Astrocyte of the spinal cord (primary cell): ENCODE measurements at regions not wholly inside any gene's neighbourhood (a gene's known extent, or its start where the extent isn't known, plus 50 kb on each side); places are given as distances from the start of the nearest gene placed in this dataset.
A peak's percentile ranks its signal among the peaks of the same experiment; 100 is the strongest.

Experiments used
- DNase-seq: peaks from one replicate; pipeline ENCODE4 v3.0.0; 2011; ENCODE audit warnings: low read depth, low spot score
- H3K4me3 ChIP-seq: 2 replicates; pipeline ENCODE4 v1.5.1; 2011; ENCODE audit warnings: low read depth, mild to moderate bottlenecking, low read length, moderate library complexity
- in situ Hi-C: cut with HindIII; loops from 2 replicates; pipeline ENCODE4 v1.10.0; 2017; ENCODE audit warnings: low sequenced_read_pairs
- TF ChIP-seq, protein P1 (sequence below): IDR thresholded peaks from 2 replicates; pipeline ENCODE4 v1.5.1; 2012; ENCODE audit warnings: low read depth, mild to moderate bottlenecking, low read length, inconsistent platforms

DNA sequence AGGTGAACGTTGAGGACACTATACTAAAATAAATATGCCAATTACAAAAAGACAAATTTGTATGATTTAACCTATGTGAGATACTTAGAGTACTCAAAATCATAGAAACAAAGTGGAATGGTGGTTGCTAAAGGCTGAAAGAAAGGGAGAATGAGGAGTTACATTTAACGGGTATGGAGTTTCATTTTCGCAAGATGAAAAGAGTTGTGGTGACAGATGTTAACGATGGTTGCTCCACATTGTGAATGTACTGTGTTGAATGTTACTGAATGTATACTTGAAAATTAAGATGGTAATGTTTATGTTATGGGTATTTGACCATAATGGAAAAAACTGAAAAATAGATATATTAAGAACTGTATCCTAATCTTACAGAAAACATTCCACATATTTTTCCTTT, 51.3 kb upstream of the MOCS2 start:
- TF ChIP-seq, protein P1, sequence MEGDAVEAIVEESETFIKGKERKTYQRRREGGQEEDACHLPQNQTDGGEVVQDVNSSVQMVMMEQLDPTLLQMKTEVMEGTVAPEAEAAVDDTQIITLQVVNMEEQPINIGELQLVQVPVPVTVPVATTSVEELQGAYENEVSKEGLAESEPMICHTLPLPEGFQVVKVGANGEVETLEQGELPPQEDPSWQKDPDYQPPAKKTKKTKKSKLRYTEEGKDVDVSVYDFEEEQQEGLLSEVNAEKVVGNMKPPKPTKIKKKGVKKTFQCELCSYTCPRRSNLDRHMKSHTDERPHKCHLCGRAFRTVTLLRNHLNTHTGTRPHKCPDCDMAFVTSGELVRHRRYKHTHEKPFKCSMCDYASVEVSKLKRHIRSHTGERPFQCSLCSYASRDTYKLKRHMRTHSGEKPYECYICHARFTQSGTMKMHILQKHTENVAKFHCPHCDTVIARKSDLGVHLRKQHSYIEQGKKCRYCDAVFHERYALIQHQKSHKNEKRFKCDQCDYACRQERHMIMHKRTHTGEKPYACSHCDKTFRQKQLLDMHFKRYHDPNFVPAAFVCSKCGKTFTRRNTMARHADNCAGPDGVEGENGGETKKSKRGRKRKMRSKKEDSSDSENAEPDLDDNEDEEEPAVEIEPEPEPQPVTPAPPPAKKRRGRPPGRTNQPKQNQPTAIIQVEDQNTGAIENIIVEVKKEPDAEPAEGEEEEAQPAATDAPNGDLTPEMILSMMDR = no peak
- no peak overlapping the region for H3K4me3 ChIP-seq
- no peak for DNase-seq
- in situ Hi-C loops = no loop called here

DNA sequence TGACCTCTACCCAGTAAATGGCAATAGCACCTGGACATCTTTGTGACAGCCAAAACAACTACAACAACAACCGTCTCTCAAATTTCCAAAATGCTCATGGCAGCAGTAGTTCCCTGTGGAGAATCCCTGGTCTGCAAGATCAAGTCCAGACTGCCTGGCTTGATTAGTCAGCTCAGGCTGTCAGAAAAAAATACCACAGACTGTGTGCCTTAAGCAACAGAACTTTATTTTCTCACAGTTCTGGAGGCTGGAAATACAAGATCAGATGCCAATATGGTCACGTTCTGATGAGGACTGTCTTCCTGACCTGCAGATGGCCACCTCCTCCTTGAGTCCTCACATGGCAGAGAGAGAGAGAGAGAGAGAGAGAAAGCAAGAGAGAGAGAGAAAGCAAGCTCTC, 52.3 kb upstream of the MOCS2 start:
- H3K4me3 ChIP-seq = no peak overlapping the region
- TF ChIP-seq, protein P1 = no peak
- in situ Hi-C loops = no loop called here
- DNase-seq = peak; percentile 40

DNA sequence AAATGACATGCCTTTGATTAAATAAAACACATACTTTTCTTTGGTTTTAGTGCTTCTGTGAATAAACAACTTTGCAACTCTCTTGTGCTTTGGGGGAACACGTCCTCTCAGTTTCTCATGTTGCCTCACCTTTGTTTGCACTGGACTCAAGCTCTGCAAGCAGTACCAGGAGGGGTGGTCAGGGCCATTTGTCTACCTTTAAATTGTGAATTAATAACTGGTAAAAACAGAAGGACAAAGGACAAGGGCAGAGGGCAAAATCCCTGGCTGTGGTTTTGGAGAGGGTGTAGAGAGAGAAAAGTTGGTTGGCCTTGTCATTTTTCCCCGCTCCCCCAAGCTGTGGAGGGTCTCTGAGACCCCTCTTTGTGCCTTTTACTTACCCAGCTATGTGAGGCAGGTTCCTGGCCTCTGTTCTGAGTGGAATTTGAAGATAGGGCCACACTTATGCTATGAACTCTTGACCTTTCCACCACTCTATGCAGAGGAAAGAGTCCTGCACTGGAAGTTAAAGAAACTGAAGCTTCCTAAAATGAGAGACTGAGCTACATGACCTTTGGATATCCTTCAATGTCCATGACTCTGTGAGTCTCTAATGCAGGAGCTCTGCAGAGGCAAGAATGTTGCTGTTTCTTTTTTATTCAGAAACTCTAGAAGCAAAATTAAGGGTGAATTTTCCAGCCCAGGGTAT, 55.1 kb upstream of the MOCS2 start:
- no peak overlapping the region for H3K4me3 ChIP-seq
- in situ Hi-C loops = no loop called here
- TF ChIP-seq, protein P1 = no peak
- no peak for DNase-seq

DNA sequence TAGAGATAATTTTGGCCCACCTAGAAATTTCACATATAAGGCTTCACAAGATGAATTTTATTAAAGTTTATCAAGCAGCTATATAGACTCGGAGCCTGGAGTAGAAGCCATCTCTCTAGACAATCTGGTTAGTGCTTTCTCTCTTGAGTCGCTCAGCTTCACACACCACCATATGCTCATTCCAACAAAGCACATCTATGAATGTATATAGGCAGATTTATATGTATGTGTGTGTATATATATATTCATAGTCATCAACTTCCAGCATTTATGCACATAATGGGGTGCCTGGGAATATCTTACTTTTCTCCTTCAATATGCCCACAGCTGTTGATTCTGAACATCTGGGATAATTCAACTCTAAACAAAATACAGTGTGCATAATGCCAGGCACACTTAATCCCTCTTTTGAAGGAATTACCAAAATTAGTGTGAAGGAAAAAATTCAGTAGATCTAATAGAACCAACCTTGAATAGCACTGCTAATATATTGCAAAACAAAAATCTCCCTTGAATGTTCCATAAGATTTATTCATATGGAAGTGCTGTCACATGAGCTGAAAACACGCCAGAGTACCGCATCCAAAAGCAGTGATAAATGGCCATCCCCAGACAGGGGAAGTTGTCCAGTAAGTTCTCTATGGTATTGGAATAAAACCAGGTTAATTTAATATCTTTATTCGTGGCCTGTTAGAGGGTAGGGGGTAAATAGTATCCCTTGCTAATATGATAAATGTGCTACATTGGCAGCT, 56.0 kb upstream of the MOCS2 start:
- no peak for DNase-seq
- in situ Hi-C loops = no loop called here
- TF ChIP-seq, protein P1 = no peak

DNA sequence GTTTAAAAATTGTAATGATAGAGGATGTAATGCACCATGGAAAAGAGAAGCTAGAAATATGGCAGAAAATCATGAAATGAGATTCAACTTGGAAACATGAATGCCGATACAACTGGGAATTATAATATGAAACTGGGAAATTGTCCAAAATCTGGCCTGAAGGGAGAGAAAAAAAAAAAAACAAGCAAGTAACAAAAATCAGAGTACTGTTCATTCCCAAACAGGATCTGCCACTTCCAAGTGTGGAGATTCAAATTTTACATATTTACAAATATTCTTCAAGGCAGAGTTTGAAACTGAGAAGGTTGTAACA, 56.6 kb upstream of the MOCS2 start:
- in situ Hi-C loops = no loop called here

More for the DNA sequence above, 56.0 kb upstream of the MOCS2 start:
- no peak overlapping the region for H3K4me3 ChIP-seq

DNA sequence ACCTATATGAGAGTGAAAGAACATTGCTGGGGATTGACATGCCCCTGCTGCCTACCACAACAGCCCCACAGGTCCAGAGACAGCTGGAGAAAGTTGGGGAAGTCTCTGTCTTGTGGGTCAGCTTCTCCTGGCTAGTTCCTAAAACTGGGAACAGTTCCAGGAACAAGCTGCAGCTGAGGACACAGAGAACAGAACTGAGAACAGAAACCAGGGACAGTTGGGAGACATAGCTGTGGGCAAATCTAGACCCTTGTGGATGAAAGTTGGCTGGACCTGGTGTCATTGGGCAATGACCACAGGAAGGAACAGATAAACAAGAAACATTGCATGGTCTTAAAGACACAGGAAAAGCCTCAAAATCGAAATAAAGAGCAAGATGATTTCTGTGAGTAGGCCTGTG, 58.3 kb upstream of the MOCS2 start:
- peak; percentile 48 for DNase-seq
- TF ChIP-seq, protein P1 = no peak
- H3K4me3 ChIP-seq = no peak overlapping the region
- in situ Hi-C loops = no loop called here

More for the DNA sequence above, 56.6 kb upstream of the MOCS2 start:
- TF ChIP-seq, protein P1 = no peak
- H3K4me3 ChIP-seq = no peak overlapping the region
- no peak for DNase-seq
